Endothelial cell of umbilical vein (primary cell): ENCODE measurements at regions not wholly inside any gene's neighbourhood (a gene's known extent, or its start where the extent isn't known, plus 50 kb on each side); places are given as distances from the start of the nearest gene placed in this dataset.

Source experiments
- BruUV-seq: library from RNA; stranded (reverse); fragments of 400-500 nt; replicated peaks from 2 replicates; lab custom pipeline; 2021; lab: Mats Ljungman, UMichigan
- CTCF ChIA-PET: fragments of 300-600, 350-600 bp; sonication (Branson Sonifier 250); formaldehyde crosslinking; loops from one replicate; lab custom pipeline; 2021; ENCODE audit warnings: antibody characterized with exemption, inconsistent platforms; lab: Charles Lee
- POLR2A ChIA-PET: fragments of 300-600, 350-600 bp; sonication (Branson Sonifier 250); formaldehyde crosslinking; loops from one replicate; lab custom pipeline; 2021; ENCODE audit warnings: antibody characterized with exemption, inconsistent platforms; lab: Charles Lee
- DNase-seq: peaks from one replicate; pipeline ENCODE4 v3.0.0-alpha.2; 2011; ENCODE audit warnings: low read depth, low spot score
- FAIRE-seq: peaks from 2 replicates; lab custom pipeline; 2011; peaks lifted over from hg19 to GRCh38; lab: Jason Lieb, UNC
- H2AFZ ChIP-seq: 2 replicates; pipeline ENCODE4 v1.6.0; 2012; ENCODE audit warnings: low read depth, low read length, control low read depth, inconsistent platforms
- H3K27ac ChIP-seq: 2 replicates; pipeline ENCODE4 v1.5.1; 2011; ENCODE audit warnings: low read depth, mild to moderate bottlenecking, control low read depth, low read length, moderate library complexity; ENCODE audit not compliant: insufficient read depth
- H3K27me3 ChIP-seq, 2 experiments: 2 replicates each; pipeline versions ENCODE4 v1.6.0 to v1.6.1; 2011; ENCODE audit warnings: low read length in 2 of 2, mixed read lengths in 1 of 2; ENCODE audit not compliant: control insufficient read depth in 2 of 2, insufficient read depth in 2 of 2
- H3K36me3 ChIP-seq, 2 experiments: 2 replicates in 1 of 2; 3 replicates in 1 of 2; pipeline ENCODE4 v1.5.1; 2011; ENCODE audit warnings: low read length in 2 of 2, mild to moderate bottlenecking in 1 of 2, moderate library complexity in 1 of 2; ENCODE audit not compliant: control insufficient read depth in 2 of 2, insufficient read depth in 2 of 2; ENCODE audit errors: extremely low read depth in 1 of 2
- H3K4me1 ChIP-seq: 3 replicates; pipeline ENCODE4 v1.5.1; 2011; ENCODE audit warnings: mild to moderate bottlenecking, low read length; ENCODE audit not compliant: control insufficient read depth, insufficient read depth; ENCODE audit errors: extremely low read depth
- H3K4me2 ChIP-seq: 2 replicates; pipeline ENCODE4 v1.6.1; 2011; ENCODE audit warnings: low read length, control low read depth, mixed read lengths; ENCODE audit not compliant: insufficient read depth
- H3K4me3 ChIP-seq, 3 experiments: fragments of 200-600 bp in 1 of 3; sonication (generic), shearing (Covaris generic) in 1 of 3; replicated peaks in 1 of 3; 2 replicates each; pipeline ENCODE4 v1.5.1; 2011 to 2016; ENCODE audit warnings: control low read depth in 3 of 3, low read length in 3 of 3, mild to moderate bottlenecking in 2 of 3, inconsistent platforms in 1 of 3, low read depth in 1 of 3, moderate library complexity in 1 of 3; ENCODE audit not compliant: insufficient read depth in 1 of 3
- H3K79me2 ChIP-seq: 2 replicates; pipeline ENCODE4 v1.6.0; 2012; ENCODE audit warnings: low read length, inconsistent platforms; ENCODE audit not compliant: control insufficient read depth, insufficient read depth
- H3K9ac ChIP-seq: replicated peaks from 2 replicates; pipeline ENCODE3; 2011; ENCODE audit warnings: low read length, control low read depth; ENCODE audit not compliant: insufficient read depth; ENCODE audit errors: extremely low read depth
- H3K9me1 ChIP-seq: replicated peaks from 3 replicates; pipeline ENCODE4 v1.6.0; 2011; ENCODE audit warnings: mild to moderate bottlenecking, low read length; ENCODE audit not compliant: control insufficient read depth, insufficient read depth; ENCODE audit errors: extremely low read depth
- H3K9me3 ChIP-seq: replicated peaks from 2 replicates; pipeline ENCODE4 v1.5.1; 2012; ENCODE audit warnings: low read length, inconsistent platforms; ENCODE audit not compliant: control insufficient read depth, insufficient read depth
- H4K20me1 ChIP-seq: replicated peaks from 2 replicates; pipeline ENCODE3; 2011; ENCODE audit warnings: mild to moderate bottlenecking, low read length; ENCODE audit not compliant: control insufficient read depth, insufficient read depth; ENCODE audit errors: extremely low read depth
- EZH2 ChIP-seq: IDR thresholded peaks from 2 replicates; pipeline ENCODE4 v1.6.1; 2012; ENCODE audit warnings: borderline replicate concordance, low read depth, mild to moderate bottlenecking, moderate library complexity, low read length, inconsistent platforms; ENCODE audit not compliant: severe bottlenecking
- FOS ChIP-seq: IDR thresholded peaks from 2 replicates; pipeline ENCODE4 v1.6.1; 2011; ENCODE audit warnings: mild to moderate bottlenecking, low read length, moderate library complexity, borderline replicate concordance; ENCODE audit not compliant: insufficient read depth
- GATA2 ChIP-seq: IDR thresholded peaks from 2 replicates; pipeline ENCODE4 v1.7.0; 2011; ENCODE audit warnings: low read depth, mild to moderate bottlenecking, moderate library complexity, mixed read lengths, low read length; ENCODE audit not compliant: insufficient read length, insufficient read depth
- JUN ChIP-seq: IDR thresholded peaks from 2 replicates; pipeline ENCODE4 v1.6.1; 2011; ENCODE audit warnings: borderline replicate concordance, low read depth; ENCODE audit not compliant: insufficient read length, insufficient read depth
- MYC ChIP-seq: IDR thresholded peaks from one replicate; pipeline ENCODE4 v1.6.1; 2011; ENCODE audit warnings: mild to moderate bottlenecking, low read depth, low read length
- POLR2A ChIP-seq: IDR thresholded peaks from 2 replicates; pipeline ENCODE4 v1.6.1; 2012; ENCODE audit warnings: low read depth, mild to moderate bottlenecking, control low read depth, low read length
- POLR2AphosphoS5 ChIP-seq: IDR thresholded peaks from 2 replicates; pipeline ENCODE4 v1.6.1; 2012; ENCODE audit warnings: low read depth, mild to moderate bottlenecking, control low read depth, low read length, moderate library complexity; ENCODE audit not compliant: insufficient read depth
- dilution Hi-C: fragments of 300-500 bp; cut with MboI; formaldehyde crosslinking; loops from one replicate; pipeline ENCODE4 v1.15.0; 2019; ENCODE audit warnings: low sequenced_read_pairs; ENCODE audit not compliant: extremely low pct_ligation_motif_present
- intact Hi-C: fragments of 100-400 bp; cut with micrococcal nuclease; formaldehyde crosslinking; loops from one replicate; pipeline ENCODE4 v1.10.0; 2022
- TF ChIP-seq, protein P1 (sequence below), 2 donors: IDR thresholded peaks; 1 replicate in 1 of 2; 2 replicates in 1 of 2; pipeline ENCODE4 v1.5.1; 2011; ENCODE audit warnings: low read length in 2 of 2, mild to moderate bottlenecking in 2 of 2, moderate library complexity in 2 of 2, control low read depth in 1 of 2, inconsistent platforms in 1 of 2, low read depth in 1 of 2; ENCODE audit not compliant: insufficient read depth in 1 of 2; ENCODE audit errors: extremely low read depth in 1 of 2
- TF ChIP-seq, protein P2 (sequence below): IDR thresholded peaks from 2 replicates; pipeline ENCODE4 v1.6.1; 2011; ENCODE audit not compliant: insufficient read depth, insufficient read length

DNA sequence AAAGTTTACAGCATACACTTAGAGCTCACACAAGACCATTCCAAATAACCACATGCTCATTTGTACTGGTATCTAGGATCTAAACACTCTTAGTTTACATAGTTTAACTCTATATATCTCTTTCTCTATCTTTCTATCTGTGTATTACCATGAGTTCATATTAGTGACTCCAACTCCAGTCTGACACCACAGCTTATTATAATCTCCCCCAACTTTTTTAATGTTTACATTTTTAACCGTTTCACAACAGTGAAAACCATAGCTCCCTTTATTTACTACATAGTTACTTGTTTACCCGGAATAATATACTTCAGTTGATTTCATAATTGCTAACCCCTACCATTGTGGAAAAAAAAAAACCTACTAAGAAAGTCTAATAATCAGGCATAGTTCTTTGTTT lies 362.4 kb upstream of the RGS17 start:
- POLR2A ChIA-PET = no interaction called here

More for the DNA sequence above, 362.4 kb upstream of the RGS17 start:
- no peak overlapping the region for H2AFZ ChIP-seq
- FAIRE-seq (no peak), DNase-seq (no peak)
- no peaks in the 10 kb centered on the region for H3K36me3 ChIP-seq
- no TSS peak for BruUV-seq
- dilution Hi-C loops = no loop called here
- TF ChIP-seq EZH2 (no peak), POLR2A (no peak), FOS (no peak), POLR2AphosphoS5 (no peak), MYC (no peak), JUN (no peak), GATA2 (no peak)
- TF ChIP-seq, protein P1, sequence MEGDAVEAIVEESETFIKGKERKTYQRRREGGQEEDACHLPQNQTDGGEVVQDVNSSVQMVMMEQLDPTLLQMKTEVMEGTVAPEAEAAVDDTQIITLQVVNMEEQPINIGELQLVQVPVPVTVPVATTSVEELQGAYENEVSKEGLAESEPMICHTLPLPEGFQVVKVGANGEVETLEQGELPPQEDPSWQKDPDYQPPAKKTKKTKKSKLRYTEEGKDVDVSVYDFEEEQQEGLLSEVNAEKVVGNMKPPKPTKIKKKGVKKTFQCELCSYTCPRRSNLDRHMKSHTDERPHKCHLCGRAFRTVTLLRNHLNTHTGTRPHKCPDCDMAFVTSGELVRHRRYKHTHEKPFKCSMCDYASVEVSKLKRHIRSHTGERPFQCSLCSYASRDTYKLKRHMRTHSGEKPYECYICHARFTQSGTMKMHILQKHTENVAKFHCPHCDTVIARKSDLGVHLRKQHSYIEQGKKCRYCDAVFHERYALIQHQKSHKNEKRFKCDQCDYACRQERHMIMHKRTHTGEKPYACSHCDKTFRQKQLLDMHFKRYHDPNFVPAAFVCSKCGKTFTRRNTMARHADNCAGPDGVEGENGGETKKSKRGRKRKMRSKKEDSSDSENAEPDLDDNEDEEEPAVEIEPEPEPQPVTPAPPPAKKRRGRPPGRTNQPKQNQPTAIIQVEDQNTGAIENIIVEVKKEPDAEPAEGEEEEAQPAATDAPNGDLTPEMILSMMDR (IDR thresholded peaks at IDR 0.05; ENCODE audit: extremely low read depth in 1 of 2, insufficient read depth in 1 of 2, low read depth in 1 of 2, low read length in 2 of 2) = no peak
- TF ChIP-seq, protein P2, sequence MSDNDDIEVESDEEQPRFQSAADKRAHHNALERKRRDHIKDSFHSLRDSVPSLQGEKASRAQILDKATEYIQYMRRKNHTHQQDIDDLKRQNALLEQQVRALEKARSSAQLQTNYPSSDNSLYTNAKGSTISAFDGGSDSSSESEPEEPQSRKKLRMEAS = no peak
- CTCF ChIA-PET = interaction anchor here (1.0 kb wide), 1 partner anchor 213 kb away, joined by 3 read pairs; no protein-coding TSS in a partner anchor
- H3K4me1 ChIP-seq = no peaks in the 10 kb centered on the region
- no peak overlapping the region for H3K9ac ChIP-seq
- no peaks in the 10 kb centered on the region for H3K9me1 ChIP-seq
- no peaks in the 10 kb centered on the region for H4K20me1 ChIP-seq
- intact Hi-C loops = no loop called here
- no peaks in the 10 kb centered on the region for H3K27me3 ChIP-seq
- peaks cover 2% of the 10 kb centered on the region for H3K9me3 ChIP-seq
- H3K27ac ChIP-seq = no peak overlapping the region
- H3K79me2 ChIP-seq = no peaks in the 10 kb centered on the region
- H3K4me3 ChIP-seq = no peak overlapping the region
- no peak overlapping the region for H3K4me2 ChIP-seq
